LNCaP clone FGC (cell line): ENCODE measurements at regions not wholly inside any gene's neighbourhood (a gene's known extent, or its start where the extent isn't known, plus 50 kb on each side); places are given as distances from the start of the nearest gene placed in this dataset.
"Not testable (repeated sequence)": the region's sequence is repeated elsewhere in the genome, so short reads cannot be mapped to it uniquely, and the experiment has no call there.

ENCODE experiments used
- DNase-seq: peaks from one replicate; pipeline ENCODE4 v3.0.0-alpha.2; 2011; ENCODE audit warnings: low read depth
- H3K4me3 ChIP-seq: 2 replicates; pipeline ENCODE4 v1.5.1; 2011; ENCODE audit warnings: mild to moderate bottlenecking, low read depth, low read length, control low read depth
- CTCF ChIP-seq: IDR thresholded peaks from 2 replicates; pipeline ENCODE4 v1.5.1; 2012; ENCODE audit warnings: mild to moderate bottlenecking; ENCODE audit not compliant: control insufficient read depth, insufficient read depth; ENCODE audit errors: extremely low read depth

- no peak overlapping the region for H3K4me3 ChIP-seq
- no peak for DNase-seq
- no peak for TF ChIP-seq CTCF
Measured at GRCh38 chr12:47458279-47458678, 247.6 kb downstream of the RPAP3 start.

DNA sequence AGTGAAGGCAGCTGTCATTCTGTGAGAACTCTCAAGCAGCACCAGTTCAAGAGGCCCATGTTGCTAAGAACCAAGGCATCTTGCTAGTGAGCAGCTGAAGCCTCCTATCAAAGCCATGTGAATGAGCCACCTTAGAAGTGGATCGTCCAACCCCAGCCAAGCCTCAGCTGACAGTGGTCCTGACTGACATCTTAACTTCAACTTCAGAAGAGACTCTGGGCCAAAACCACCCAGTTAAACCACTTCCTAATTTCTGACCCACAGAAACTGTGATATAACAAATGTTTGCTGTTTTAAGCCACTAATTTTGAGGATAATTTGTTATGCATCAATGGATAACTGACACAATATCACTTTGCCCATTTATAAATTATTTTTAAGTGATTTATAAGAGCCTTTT lies 256.0 kb downstream of the RPAP3 start:
- no peak for DNase-seq
- H3K4me3 ChIP-seq, result no peak overlapping the region
- TF ChIP-seq CTCF, result no peak

GRCh38 chr12:47442310-47442709 lies 263.5 kb downstream of the RPAP3 start:
- no peak for DNase-seq
- TF ChIP-seq CTCF, result no peak

GRCh38 chr12:47441490-47441889 lies 264.3 kb downstream of the RPAP3 start:
- DNase-seq, result no peak
- TF ChIP-seq CTCF, result no peak
- H3K4me3 ChIP-seq, result no peak overlapping the region

More at GRCh38 chr12:47442310-47442709, 263.5 kb downstream of the RPAP3 start:
- H3K4me3 ChIP-seq, result no peak overlapping the region

DNA sequence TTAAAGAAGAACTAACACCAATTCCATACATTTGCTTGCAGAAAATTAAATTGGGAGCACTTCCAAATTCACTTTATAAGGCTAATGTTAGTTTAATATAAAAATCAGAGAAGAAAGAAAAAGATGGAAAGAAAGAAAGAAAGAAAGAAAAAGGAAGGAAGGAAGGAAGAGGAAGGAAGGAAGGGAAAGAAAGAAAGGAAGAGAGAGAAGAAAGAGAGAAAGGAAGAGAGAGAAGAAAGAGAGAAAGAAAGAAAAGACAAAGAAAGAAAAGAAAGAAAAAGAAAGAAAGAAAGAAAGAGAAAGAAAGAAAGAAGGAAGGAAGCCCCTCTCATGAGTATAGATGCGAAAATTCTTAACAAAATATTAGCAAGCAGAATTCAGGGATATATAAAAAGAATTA lies 267.7 kb downstream of the RPAP3 start:
- TF ChIP-seq CTCF, result no peak
- DNase-seq, result no peak
- H3K4me3 ChIP-seq, result no peak overlapping the region

DNA sequence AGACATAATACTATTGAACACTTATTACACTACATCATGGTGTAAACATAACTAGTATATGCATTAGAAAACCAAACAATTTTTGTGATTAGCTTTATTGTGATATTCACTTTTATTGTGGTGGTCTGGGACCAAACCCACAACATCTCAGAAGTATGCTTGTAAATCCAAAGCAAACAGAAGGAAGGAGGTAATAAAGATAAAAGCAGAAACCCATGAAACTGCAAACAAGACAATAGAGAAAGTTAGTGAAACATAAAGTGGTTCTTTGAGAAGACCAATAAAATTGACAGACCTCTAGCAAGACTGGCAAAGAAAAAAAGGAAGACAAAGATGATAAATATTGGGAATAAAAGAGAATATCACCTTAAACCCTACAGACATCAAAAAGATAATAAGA lies 268.3 kb downstream of the RPAP3 start:
- no peak overlapping the region for H3K4me3 ChIP-seq
- DNase-seq, result no peak
- TF ChIP-seq CTCF, result no peak

DNA sequence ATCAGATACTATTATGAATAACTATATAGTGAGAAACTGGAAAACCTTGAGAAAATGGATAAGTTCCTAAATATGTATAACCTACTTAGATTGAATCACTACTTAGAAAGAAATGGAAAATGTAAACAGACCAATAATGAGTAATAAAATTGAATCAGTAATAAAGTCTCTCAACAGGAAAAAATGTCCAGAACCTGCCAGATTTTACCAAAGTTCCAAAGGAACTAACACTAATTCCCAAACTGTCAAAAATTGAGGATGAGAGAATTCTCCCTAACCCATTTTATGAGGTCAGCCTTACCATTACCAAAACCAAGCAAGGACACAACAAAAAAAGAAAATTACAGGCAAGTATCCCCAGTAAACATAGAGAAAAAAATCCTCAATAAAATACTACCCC lies 272.0 kb downstream of the RPAP3 start:
- no peak overlapping the region for H3K4me3 ChIP-seq
- no peak for DNase-seq
- no peak for TF ChIP-seq CTCF

- DNase-seq, H3K4me3 ChIP-seq: not testable (repeated sequence)
Measured at GRCh38 chr12:47426678-47427309, 279.0 kb downstream of the RPAP3 start.
